ENCODE measurements at regions not wholly inside any gene's neighbourhood (a gene's known extent, or its start where the extent isn't known, plus 50 kb on each side); places are given as distances from the start of the nearest gene placed in this dataset.

DNA sequence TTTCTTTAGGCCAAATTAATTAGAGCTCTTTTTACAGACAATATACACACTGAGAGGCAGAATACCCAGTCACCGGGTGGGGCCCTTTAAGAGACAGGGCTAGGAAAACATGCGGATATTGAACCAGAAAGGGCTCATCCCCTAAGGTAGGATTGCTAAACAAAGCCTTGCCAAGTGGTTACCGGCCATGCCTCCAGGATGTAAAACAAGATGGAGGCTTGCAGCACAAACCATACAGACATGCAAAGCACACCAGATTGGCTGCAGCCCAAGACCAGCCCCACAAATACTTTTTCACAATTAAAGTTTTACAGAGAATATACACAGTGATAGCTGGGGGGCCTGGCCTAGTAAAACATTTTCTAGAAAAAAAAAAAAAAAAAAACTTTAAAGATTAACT lies 210.0 kb downstream of the KLHL4 start:
- Mint-ChIP-seq H3K4me1 (no peaks in the 10 kb centered on the region), H3K4me3 (no peak overlapping the region), H3K27me3 (no peaks in the 10 kb centered on the region), H3K9me3 (peaks cover 1% of the 10 kb centered on the region), H3K36me3 (ENCODE audit: insufficient read depth) (no peaks in the 10 kb centered on the region), H3K27ac (ENCODE audit: low read depth) (no peak overlapping the region)
- ATAC-seq (replicated peaks; ENCODE audit: extremely low read depth, poor library complexity, severe bottlenecking) = no peak
- DNase-seq (ENCODE audit: low spot score in 2 of 2) = no peak

DNA sequence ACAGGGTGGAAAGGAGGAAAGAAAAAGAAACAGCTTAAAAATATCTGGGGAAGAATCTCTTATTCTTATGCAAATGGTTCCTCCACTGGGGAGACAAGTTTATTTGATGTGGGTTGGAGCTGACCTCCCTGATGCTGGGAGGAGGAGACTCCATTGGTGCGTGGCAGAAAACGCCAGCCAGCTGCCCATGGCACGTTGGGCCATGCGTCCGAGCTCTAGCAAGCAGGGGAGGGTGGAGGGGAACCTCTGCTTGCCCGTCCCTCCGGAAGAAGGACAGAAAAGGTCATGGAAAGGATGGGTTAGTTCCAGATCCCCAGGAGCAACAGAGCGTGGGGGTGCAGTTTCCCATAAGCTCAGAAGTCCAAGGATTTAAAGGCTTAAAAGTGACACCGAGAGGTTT lies 210.4 kb downstream of the KLHL4 start:
- Mint-ChIP-seq H3K27me3 (no peaks in the 10 kb centered on the region), H3K4me3 (no peak overlapping the region), H3K4me1 (no peaks in the 10 kb centered on the region), H3K27ac (ENCODE audit: low read depth) (no peak overlapping the region), H3K9me3 (peaks cover 5% of the 10 kb centered on the region), H3K36me3 (ENCODE audit: insufficient read depth) (no peaks in the 10 kb centered on the region)
- DNase-seq (ENCODE audit: low spot score in 2 of 2) (no peak), ATAC-seq (replicated peaks; ENCODE audit: extremely low read depth, poor library complexity, severe bottlenecking) (no peak)

DNA sequence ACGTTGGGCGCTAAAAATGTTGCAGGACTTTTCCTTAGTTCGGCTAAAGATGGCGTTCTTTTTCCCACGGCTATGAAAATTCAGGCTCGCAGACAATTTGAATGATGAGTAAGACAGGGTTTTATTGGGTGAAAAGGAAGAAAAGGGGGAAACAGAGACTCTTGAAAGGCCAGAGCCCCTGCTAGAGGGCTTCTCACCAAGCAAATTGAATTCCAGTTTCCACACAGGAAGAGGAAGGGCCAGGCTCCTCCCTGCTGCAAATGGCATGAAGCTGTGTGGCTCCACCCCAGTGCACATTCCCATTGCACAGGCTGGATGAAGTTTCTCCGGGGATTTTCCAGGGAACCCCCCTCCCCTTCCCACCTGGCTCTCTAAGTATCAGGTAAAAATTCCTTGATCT lies 210.9 kb downstream of the KLHL4 start:
- H3K27me3 Mint-ChIP-seq = no peaks in the 10 kb centered on the region
- no peak overlapping the region for H3K27ac Mint-ChIP-seq (ENCODE audit: low read depth)
- no peak for ATAC-seq (replicated peaks; ENCODE audit: extremely low read depth, poor library complexity, severe bottlenecking)
- DNase-seq (ENCODE audit: low spot score in 2 of 2) = no peak
- H3K4me3 Mint-ChIP-seq = no peak overlapping the region
- no peaks in the 10 kb centered on the region for H3K36me3 Mint-ChIP-seq (ENCODE audit: insufficient read depth)
- no peaks in the 10 kb centered on the region for H3K4me1 Mint-ChIP-seq
- peaks cover 5% of the 10 kb centered on the region for H3K9me3 Mint-ChIP-seq

DNA sequence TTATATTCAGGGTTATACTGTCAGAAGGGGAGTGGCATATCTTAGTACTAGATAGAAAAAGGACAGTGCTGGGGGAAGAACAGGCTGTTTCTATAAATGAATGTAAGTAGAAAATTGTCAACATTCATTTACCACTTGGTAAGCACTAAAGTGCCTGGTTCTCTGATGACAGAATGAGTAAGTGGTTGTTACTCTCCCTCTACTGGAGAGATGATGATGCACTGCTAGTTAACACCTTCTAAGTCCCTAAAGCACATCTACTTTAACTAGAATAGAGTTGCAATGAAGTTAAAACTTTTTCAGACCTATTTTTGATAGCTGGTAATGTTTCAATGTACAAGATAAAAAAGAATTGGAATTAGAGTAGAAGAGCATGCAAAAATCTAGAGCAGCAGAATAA lies 214.5 kb downstream of the KLHL4 start:
- Mint-ChIP-seq H3K27me3 (no peaks in the 10 kb centered on the region), H3K4me1 (no peaks in the 10 kb centered on the region), H3K36me3 (ENCODE audit: insufficient read depth) (no peaks in the 10 kb centered on the region), H3K9me3 (peaks cover 5% of the 10 kb centered on the region), H3K27ac (ENCODE audit: low read depth) (no peak overlapping the region), H3K4me3 (no peak overlapping the region)
- no peak for DNase-seq (ENCODE audit: low spot score in 2 of 2)
- no peak for ATAC-seq (replicated peaks; ENCODE audit: extremely low read depth, poor library complexity, severe bottlenecking)

DNA sequence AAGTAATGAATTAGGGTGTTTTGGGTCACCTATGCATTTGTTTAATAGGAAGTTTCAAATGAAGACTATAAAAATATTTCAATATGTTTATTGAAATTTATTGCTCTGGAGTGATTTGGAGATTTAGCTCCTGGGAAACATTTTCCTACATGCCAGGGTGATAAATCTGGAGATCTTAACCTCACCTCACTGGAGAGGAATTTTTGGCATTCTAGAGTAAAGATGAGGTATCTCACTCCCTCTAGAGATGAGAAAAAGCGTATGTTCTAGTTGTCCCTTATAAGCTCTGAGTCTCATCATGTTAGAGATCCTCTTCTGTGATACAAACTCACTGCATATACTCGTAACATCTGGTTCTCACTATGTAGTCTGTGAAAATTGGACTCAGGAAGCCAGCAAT lies 219.0 kb downstream of the KLHL4 start:
- H3K4me1 Mint-ChIP-seq = no peaks in the 10 kb centered on the region
- no peaks in the 10 kb centered on the region for H3K36me3 Mint-ChIP-seq (ENCODE audit: insufficient read depth)
- no peak for DNase-seq (ENCODE audit: low spot score in 2 of 2)
- no peak overlapping the region for H3K4me3 Mint-ChIP-seq
- H3K9me3 Mint-ChIP-seq = peaks cover 5% of the 10 kb centered on the region
- H3K27me3 Mint-ChIP-seq = no peaks in the 10 kb centered on the region
- no peak overlapping the region for H3K27ac Mint-ChIP-seq (ENCODE audit: low read depth)
- no peak for ATAC-seq (replicated peaks; ENCODE audit: extremely low read depth, poor library complexity, severe bottlenecking)

DNA sequence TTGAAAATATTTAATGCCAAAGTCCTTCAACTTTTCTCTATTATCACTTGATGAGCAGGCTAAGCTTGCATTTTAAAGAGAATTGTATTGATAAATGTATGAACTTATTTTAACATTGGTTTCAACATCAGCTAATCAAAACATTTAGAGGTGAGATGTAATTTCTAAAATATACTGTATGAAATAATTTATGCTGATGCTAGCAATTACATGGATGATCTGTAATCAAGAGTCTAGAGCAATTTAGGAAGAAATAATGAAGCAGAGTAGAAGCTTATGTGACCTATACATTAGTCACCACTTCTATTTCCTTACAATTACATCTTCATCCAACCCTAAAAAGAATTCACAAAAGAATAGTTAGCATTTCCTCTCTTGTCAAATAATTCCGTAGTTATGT lies 226.8 kb downstream of the KLHL4 start:
- no peaks in the 10 kb centered on the region for H3K27me3 Mint-ChIP-seq
- no peak for ATAC-seq (replicated peaks; ENCODE audit: extremely low read depth, poor library complexity, severe bottlenecking)
- H3K27ac Mint-ChIP-seq (ENCODE audit: low read depth) = no peak overlapping the region

DNA sequence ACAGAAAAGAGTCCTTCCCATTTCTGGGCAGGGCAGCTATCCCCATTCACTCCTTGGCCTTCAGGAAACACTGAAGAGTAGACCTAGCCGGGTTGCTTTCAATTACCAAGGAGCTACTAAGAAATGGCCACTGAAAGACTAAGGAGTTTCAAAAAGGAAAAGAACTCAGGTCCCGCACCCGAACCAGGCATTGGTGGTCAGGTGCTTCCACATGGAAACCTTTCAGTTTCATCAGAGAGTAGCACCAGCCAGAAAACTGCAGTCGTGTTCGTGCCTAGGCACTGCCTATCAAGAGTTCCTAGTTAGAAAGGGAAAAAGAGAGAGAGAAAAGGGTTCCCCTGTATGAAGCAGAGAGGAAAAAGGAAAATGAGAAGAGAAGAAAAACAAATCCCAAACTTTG lies 237.9 kb downstream of the KLHL4 start:
- no peak overlapping the region for H3K27ac Mint-ChIP-seq (ENCODE audit: low read depth)
- no peak overlapping the region for H3K4me3 Mint-ChIP-seq
- H3K9me3 Mint-ChIP-seq = peaks cover 10% of the 10 kb centered on the region
- ATAC-seq (replicated peaks; ENCODE audit: extremely low read depth, poor library complexity, severe bottlenecking) (no peak), DNase-seq (ENCODE audit: low spot score in 2 of 2) (no peak)
- H3K4me1 Mint-ChIP-seq = no peaks in the 10 kb centered on the region
- no peaks in the 10 kb centered on the region for H3K36me3 Mint-ChIP-seq (ENCODE audit: insufficient read depth)
- H3K27me3 Mint-ChIP-seq = no peaks in the 10 kb centered on the region

More for the DNA sequence above, 226.8 kb downstream of the KLHL4 start:
- no peak for DNase-seq (ENCODE audit: low spot score in 2 of 2)
- Mint-ChIP-seq H3K36me3 (ENCODE audit: insufficient read depth) (no peaks in the 10 kb centered on the region), H3K4me3 (no peak overlapping the region), H3K9me3 (no peaks in the 10 kb centered on the region), H3K4me1 (no peaks in the 10 kb centered on the region)

DNA sequence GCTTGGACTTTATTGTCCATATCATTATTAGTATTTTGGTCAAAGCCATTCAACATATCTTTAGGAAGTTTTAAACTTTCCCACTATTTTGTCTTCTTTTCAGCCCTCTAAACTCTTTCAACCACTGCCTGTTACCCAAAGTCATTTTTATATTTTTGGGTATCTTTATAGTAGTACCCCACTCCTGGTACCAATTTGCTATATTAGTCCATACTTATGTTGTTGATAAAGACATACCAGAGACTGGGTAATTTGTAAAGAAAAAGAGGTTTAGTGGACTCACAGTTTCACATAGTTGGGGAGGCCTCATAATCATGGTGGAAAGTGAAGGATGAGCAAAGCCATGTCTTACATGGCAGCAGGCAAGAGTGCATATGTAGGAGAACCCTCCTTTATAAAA lies 271.4 kb downstream of the KLHL4 start:
- Mint-ChIP-seq H3K4me1 (no peaks in the 10 kb centered on the region), H3K36me3 (ENCODE audit: insufficient read depth) (no peaks in the 10 kb centered on the region), H3K4me3 (no peak overlapping the region), H3K27me3 (no peaks in the 10 kb centered on the region), H3K9me3 (no peaks in the 10 kb centered on the region), H3K27ac (ENCODE audit: low read depth) (no peak overlapping the region)
- ATAC-seq (replicated peaks; ENCODE audit: extremely low read depth, poor library complexity, severe bottlenecking) (no peak), DNase-seq (ENCODE audit: low spot score in 2 of 2) (no peak)

DNA sequence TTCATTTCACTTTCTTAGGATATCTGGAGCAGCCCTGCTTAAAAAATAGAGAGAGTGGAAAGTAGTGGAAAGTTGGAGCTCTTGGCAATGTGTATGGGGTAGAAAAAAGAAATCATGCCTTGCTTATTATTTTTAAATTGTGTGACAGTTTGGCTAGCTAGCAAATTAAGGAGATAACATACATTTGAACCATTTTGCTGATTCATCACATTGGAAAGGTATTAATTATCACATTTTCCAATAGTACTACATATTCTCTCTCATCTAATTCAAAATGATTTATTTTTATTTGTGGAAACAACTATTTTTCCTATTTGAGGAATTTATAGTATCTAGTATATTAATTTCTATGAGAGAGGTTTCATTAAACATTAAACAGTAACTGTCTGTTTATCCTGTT lies 280.4 kb downstream of the KLHL4 start:
- no peaks in the 10 kb centered on the region for H3K36me3 Mint-ChIP-seq (ENCODE audit: insufficient read depth)
- ATAC-seq (replicated peaks; ENCODE audit: extremely low read depth, poor library complexity, severe bottlenecking) = no peak

DNA sequence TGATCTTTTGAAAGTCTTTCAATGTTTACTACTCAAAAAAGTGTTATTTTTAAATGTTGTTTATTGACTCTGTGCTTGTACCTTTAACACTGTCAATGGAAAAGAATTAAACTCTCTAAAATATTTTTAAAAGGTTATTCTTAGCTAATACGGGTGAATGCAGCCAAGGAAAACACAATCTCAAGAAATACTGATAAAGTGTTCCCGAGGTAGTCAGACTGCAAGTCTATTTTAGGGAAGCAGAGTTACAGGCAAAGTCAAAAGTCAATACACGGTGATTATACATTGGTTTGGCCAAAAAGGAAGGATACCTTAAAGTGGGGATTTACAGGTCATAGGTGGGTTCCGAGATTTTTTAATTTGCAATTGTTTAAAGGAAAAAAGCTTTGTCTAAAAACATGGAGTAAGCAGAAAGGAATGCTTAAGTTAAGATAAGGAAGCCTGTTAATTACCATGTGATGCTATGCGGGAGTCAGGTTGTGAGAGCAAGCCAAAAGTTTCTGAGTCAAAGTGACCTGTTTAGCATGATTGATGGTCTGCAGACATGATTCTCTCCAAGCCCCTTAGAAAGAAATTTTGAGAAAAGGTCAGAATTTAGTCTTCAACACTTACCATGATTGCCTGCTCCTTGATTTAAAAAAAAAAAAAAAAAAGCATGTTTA lies 288.4 kb downstream of the KLHL4 start:
- H3K9me3 Mint-ChIP-seq = no peaks in the 10 kb centered on the region
- no peak overlapping the region for H3K27ac Mint-ChIP-seq (ENCODE audit: low read depth)
- no peaks in the 10 kb centered on the region for H3K4me1 Mint-ChIP-seq
- H3K27me3 Mint-ChIP-seq = no peaks in the 10 kb centered on the region
- no peak for ATAC-seq (replicated peaks; ENCODE audit: extremely low read depth, poor library complexity, severe bottlenecking)
- H3K4me3 Mint-ChIP-seq = no peak overlapping the region
- no peaks in the 10 kb centered on the region for H3K36me3 Mint-ChIP-seq (ENCODE audit: insufficient read depth)
- DNase-seq (ENCODE audit: low spot score in 2 of 2) = no peak

More for the DNA sequence above, 280.4 kb downstream of the KLHL4 start:
- no peak for DNase-seq (ENCODE audit: low spot score in 2 of 2)
- H3K27ac Mint-ChIP-seq (ENCODE audit: low read depth) = no peak overlapping the region
- no peaks in the 10 kb centered on the region for H3K27me3 Mint-ChIP-seq
- no peak overlapping the region for H3K4me3 Mint-ChIP-seq
- no peaks in the 10 kb centered on the region for H3K4me1 Mint-ChIP-seq
- peaks cover 7% of the 10 kb centered on the region for H3K9me3 Mint-ChIP-seq

DNA sequence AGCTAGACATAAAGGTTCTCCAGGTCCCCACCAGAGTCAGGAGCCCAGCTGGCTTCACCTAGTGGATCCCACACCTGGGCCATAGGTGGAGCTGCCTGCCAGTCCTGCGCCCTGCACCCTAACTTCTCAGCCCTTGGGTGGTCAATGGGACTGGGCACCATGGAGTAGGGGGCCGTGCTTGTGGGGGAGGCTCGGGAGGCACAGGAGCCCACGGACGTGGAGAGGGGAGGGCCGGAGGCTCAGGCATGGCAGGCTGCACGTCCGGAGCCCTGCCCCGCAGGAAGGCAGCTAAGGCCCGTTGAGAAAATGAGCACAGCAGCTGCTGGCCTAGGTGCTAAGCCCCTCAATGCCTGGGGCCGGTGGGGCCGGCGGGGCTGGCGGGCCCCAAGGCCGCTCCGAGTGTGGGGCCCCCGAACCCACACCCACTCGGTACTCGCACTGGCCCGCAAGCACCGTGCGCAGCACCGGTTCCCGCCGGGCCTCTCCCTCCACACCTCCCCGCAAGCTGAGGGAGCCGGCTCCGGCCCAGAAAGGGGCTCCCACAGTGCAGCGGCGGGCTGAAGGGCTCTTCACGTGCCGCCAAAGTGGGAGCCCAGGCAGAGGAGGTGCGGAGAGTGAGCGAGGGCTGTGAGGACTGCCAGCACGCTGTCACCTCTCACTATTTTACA lies 291.1 kb downstream of the KLHL4 start:
- ATAC-seq (replicated peaks; ENCODE audit: extremely low read depth, poor library complexity, severe bottlenecking) (no peak), DNase-seq (ENCODE audit: low spot score in 2 of 2) (no peak)
- Mint-ChIP-seq H3K27me3 (no peaks in the 10 kb centered on the region), H3K27ac (ENCODE audit: low read depth) (no peak overlapping the region), H3K36me3 (ENCODE audit: insufficient read depth) (no peaks in the 10 kb centered on the region), H3K9me3 (no peaks in the 10 kb centered on the region), H3K4me3 (no peak overlapping the region), H3K4me1 (no peaks in the 10 kb centered on the region)

DNA sequence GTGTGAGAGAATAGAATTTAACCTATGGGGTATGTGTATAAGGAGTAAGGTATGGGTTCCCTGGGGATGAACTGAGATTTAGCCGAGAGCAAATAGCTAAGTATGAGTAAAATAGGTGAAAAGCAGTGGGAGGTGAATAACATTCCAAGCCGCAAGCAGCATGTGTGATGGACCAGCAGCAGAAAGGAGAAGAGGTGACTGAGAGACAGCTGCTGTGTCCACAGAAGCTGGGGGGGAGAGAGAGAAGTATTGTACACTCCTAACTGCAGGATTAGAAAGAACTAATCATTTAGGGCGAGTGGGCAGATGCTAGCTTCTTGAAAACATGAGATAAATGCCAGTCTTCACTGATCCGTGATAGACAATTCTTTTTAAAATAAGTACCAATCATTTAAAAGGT lies 296.0 kb downstream of the KLHL4 start:
- H3K4me3 Mint-ChIP-seq = no peak overlapping the region
- H3K9me3 Mint-ChIP-seq = no peaks in the 10 kb centered on the region
- no peak overlapping the region for H3K27ac Mint-ChIP-seq (ENCODE audit: low read depth)
- no peak for DNase-seq (ENCODE audit: low spot score in 2 of 2)
- no peaks in the 10 kb centered on the region for H3K4me1 Mint-ChIP-seq
- no peaks in the 10 kb centered on the region for H3K27me3 Mint-ChIP-seq
- no peak for ATAC-seq (replicated peaks; ENCODE audit: extremely low read depth, poor library complexity, severe bottlenecking)
- peaks cover 2% of the 10 kb centered on the region for H3K36me3 Mint-ChIP-seq (ENCODE audit: insufficient read depth)

DNA sequence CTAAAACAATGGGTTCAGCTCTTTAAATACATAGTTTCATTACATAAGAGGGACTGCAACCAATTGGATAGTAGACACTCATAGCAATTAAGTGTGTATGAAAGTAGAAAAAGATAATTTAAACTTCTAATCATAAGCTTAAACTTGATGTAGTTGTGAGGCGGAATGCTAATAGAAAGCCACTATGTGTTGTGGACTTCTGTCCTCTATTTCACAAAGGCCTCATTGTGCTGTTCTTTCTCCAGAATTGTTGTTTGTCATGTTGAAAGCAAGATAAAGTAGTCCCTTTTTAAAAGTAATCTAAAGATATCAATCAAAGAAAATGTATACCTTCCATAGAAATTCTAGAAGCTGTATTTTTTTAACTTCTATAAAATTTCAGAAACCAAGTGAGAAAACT lies 329.4 kb downstream of the KLHL4 start:
- no peak overlapping the region for H3K27ac Mint-ChIP-seq (ENCODE audit: low read depth)
- H3K4me1 Mint-ChIP-seq = no peaks in the 10 kb centered on the region
- no peak overlapping the region for H3K4me3 Mint-ChIP-seq
- H3K27me3 Mint-ChIP-seq = no peaks in the 10 kb centered on the region
- DNase-seq (ENCODE audit: low spot score in 2 of 2) (no peak), ATAC-seq (replicated peaks; ENCODE audit: extremely low read depth, poor library complexity, severe bottlenecking) (no peak)
- H3K9me3 Mint-ChIP-seq = peaks cover under 1% of the 10 kb centered on the region
- no peaks in the 10 kb centered on the region for H3K36me3 Mint-ChIP-seq (ENCODE audit: insufficient read depth)

All from central memory CD8-positive, alpha-beta T cell (primary cell).